ENCODE measurements at regions not wholly inside any gene's neighbourhood (a gene's known extent, or its start where the extent isn't known, plus 50 kb on each side); places are given as distances from the start of the nearest gene placed in this dataset.
"Not testable (repeated sequence)": the region's sequence is repeated elsewhere in the genome, so short reads cannot be mapped to it uniquely, and the experiment has no call there.

DNA sequence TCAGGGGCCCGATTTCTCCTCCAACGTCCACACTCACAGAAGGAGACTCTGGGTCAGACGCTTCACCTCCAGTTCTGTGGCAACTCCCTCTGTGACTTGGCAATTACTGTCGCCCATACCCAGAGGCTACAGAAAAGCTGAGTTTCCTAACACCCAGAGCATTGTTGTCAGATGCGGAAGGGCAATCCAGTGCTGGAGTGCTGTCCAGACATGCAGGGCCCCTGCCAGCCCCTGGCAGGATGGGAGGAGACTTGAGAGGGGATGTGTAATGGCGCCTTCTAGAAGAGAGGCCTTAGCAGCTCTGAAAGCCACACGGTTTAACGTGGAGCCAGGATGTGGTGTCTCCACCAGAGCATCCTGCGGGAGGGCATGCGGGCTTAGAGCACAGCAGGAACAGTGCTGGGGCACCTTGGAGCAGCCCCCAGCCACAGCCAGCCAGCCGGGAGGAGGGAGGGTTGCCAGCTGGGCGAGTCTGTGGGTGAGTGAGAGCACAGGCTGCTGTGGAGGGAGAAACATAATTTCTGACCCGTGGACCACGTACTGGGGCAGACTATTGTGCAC, 139.4 kb upstream of the IRX1 start:
- Mint-ChIP-seq H3K27ac (no peak overlapping the region), H3K4me3 (no peak overlapping the region), H3K27me3 (no peaks in the 10 kb centered on the region), H3K36me3 (ENCODE audit: low read depth) (no peaks in the 10 kb centered on the region), H3K4me1 (no peaks in the 10 kb centered on the region)
- no peaks in the 10 kb centered on the region for H3K9me3 ChIP-seq (ENCODE audit: control insufficient read depth, low read length, poor library complexity, severe bottlenecking)
- ATAC-seq = no peak
- DNase-seq = no peak

- not testable (repeated sequence) for H3K4me1 Mint-ChIP-seq; H3K36me3 Mint-ChIP-seq (ENCODE audit: low read depth)
Observed at GRCh38 chr5:3454028-3454427, 141.6 kb upstream of the IRX1 start.

GRCh38 chr5:3452622-3453021, 143.0 kb upstream of the IRX1 start:
- H3K4me3 Mint-ChIP-seq = no peak overlapping the region
- ATAC-seq (no peak), DNase-seq (no peak)
- no peaks in the 10 kb centered on the region for H3K36me3 Mint-ChIP-seq (ENCODE audit: low read depth)
- H3K27ac Mint-ChIP-seq = no peak overlapping the region
- no peaks in the 10 kb centered on the region for H3K4me1 Mint-ChIP-seq
- H3K27me3 Mint-ChIP-seq = no peaks in the 10 kb centered on the region
- H3K9me3 ChIP-seq (ENCODE audit: control insufficient read depth, low read length, poor library complexity, severe bottlenecking) = no peaks in the 10 kb centered on the region

More at GRCh38 chr5:3454028-3454427, 141.6 kb upstream of the IRX1 start:
- not testable (repeated sequence) for H3K27me3 Mint-ChIP-seq; H3K9me3 ChIP-seq (ENCODE audit: control insufficient read depth, low read length, poor library complexity, severe bottlenecking); ATAC-seq; H3K27ac Mint-ChIP-seq; DNase-seq; H3K4me3 Mint-ChIP-seq

DNA sequence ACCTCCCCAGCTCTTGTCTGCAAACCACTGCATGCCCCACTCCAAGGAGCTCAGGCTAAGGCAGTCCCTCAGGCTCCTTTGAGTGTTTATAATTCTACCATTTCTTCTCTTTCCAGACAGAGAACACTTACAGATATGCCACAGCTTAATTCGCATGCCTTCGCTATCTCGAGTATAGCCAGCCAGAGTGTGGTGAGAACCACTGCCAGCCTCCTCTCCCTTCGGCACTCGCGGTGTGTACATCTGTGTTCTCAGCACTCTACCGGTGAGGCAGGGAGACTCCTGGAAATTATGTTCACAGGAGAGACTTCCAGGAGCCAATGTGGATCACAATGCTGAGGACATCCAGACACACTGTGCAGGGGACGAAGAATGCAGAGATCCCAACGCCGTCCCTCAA, 143.7 kb upstream of the IRX1 start:
- Mint-ChIP-seq H3K27ac (no peak overlapping the region), H3K27me3 (no peaks in the 10 kb centered on the region), H3K4me3 (no peak overlapping the region), H3K4me1 (no peaks in the 10 kb centered on the region), H3K36me3 (ENCODE audit: low read depth) (no peaks in the 10 kb centered on the region)
- ATAC-seq = no peak
- no peak for DNase-seq
- H3K9me3 ChIP-seq (ENCODE audit: control insufficient read depth, low read length, poor library complexity, severe bottlenecking) = no peaks in the 10 kb centered on the region

GRCh38 chr5:3449481-3449880, 146.2 kb upstream of the IRX1 start:
- Mint-ChIP-seq H3K27ac (no peak overlapping the region), H3K4me3 (no peak overlapping the region), H3K27me3 (no peaks in the 10 kb centered on the region), H3K36me3 (ENCODE audit: low read depth) (no peaks in the 10 kb centered on the region), H3K4me1 (no peaks in the 10 kb centered on the region)
- no peak for DNase-seq
- H3K9me3 ChIP-seq (ENCODE audit: control insufficient read depth, low read length, poor library complexity, severe bottlenecking) = no peaks in the 10 kb centered on the region
- ATAC-seq = no peak

DNA sequence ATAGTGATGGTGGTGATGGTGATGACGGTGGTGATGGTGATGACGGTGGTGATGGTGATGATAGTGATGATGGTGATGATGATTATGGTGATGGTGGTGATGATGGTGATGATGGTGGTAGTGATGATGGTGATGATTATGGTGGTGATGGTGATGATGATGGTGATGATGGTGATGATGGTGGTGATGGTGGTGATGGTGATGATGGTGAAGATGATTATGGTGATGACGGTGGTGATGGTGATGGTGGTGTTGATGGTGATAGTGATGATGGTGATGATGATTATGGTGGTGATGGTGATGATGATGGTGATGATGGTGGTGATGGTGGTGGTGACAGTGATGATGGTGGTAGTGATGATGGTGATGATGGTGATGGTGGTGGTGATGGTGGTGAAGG, 149.2 kb upstream of the IRX1 start:
- ATAC-seq (no peak), DNase-seq (no peak)
- no peak overlapping the region for H3K27ac Mint-ChIP-seq
- H3K9me3 ChIP-seq (ENCODE audit: control insufficient read depth, low read length, poor library complexity, severe bottlenecking) = no peaks in the 10 kb centered on the region
- H3K4me3 Mint-ChIP-seq = no peak overlapping the region
- H3K36me3 Mint-ChIP-seq (ENCODE audit: low read depth) = no peaks in the 10 kb centered on the region
- H3K27me3 Mint-ChIP-seq = no peaks in the 10 kb centered on the region
- H3K4me1 Mint-ChIP-seq = no peaks in the 10 kb centered on the region

GRCh38 chr5:3445517-3445916, 150.1 kb upstream of the IRX1 start:
- not testable (repeated sequence) for H3K4me1 Mint-ChIP-seq; H3K27me3 Mint-ChIP-seq; H3K36me3 Mint-ChIP-seq (ENCODE audit: low read depth); H3K9me3 ChIP-seq (ENCODE audit: control insufficient read depth, low read length, poor library complexity, severe bottlenecking); ATAC-seq; H3K27ac Mint-ChIP-seq; DNase-seq; H3K4me3 Mint-ChIP-seq

- ATAC-seq (no peak), DNase-seq (no peak)
- Mint-ChIP-seq H3K27me3 (no peaks in the 10 kb centered on the region), H3K4me1 (no peaks in the 10 kb centered on the region), H3K4me3 (no peak overlapping the region), H3K36me3 (ENCODE audit: low read depth) (no peaks in the 10 kb centered on the region), H3K27ac (no peak overlapping the region)
- H3K9me3 ChIP-seq (ENCODE audit: control insufficient read depth, low read length, poor library complexity, severe bottlenecking) = no peaks in the 10 kb centered on the region
Observed at GRCh38 chr5:3432135-3432534, 163.5 kb upstream of the IRX1 start.

DNA sequence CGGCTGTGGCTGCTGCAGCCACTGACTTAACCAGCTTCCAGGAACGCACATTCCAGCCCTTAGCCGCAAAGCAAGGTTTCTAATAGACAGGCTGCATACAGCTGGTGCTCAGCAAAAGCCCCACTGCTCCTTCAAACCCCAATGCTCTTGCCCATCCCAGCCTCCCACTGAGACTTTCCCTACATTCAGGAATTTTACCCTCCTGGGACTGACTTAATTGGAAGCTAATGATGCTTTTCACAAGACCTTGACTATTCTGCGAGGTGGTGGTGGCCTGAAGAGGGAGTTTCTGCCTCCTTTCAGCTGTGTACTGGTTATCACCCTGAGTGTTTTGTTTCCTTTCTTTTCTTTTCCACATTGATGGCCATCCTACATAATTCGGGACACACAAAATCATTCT, 164.9 kb upstream of the IRX1 start:
- DNase-seq (no peak), ATAC-seq (no peak)
- H3K27me3 Mint-ChIP-seq = no peaks in the 10 kb centered on the region
- no peaks in the 10 kb centered on the region for H3K36me3 Mint-ChIP-seq (ENCODE audit: low read depth)
- H3K4me3 Mint-ChIP-seq = no peak overlapping the region
- H3K9me3 ChIP-seq (ENCODE audit: control insufficient read depth, low read length, poor library complexity, severe bottlenecking) = no peaks in the 10 kb centered on the region
- no peaks in the 10 kb centered on the region for H3K4me1 Mint-ChIP-seq
- no peak overlapping the region for H3K27ac Mint-ChIP-seq

DNA sequence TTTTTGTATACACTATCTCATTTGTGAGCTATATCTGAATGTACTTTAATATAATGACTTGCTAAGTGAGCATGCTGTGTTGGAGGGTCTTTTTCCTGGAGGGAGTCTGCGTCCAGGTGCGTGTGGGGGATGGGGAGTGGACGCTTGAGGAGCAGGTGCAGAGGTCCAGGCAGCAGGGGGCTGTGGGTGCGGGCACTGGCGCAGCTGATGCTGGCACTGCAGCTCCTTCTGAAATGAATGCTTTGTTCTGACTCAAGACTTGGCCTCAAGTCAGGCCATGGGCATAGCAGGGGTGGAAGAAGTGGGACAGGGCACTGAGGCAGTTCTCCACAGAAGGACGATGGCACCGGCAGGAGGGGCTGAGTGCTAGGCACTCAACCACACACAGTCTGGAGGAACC, 165.7 kb upstream of the IRX1 start:
- Mint-ChIP-seq H3K36me3 (ENCODE audit: low read depth) (no peaks in the 10 kb centered on the region), H3K27me3 (no peaks in the 10 kb centered on the region), H3K4me1 (no peaks in the 10 kb centered on the region), H3K27ac (no peak overlapping the region), H3K4me3 (no peak overlapping the region)
- no peak for DNase-seq
- no peaks in the 10 kb centered on the region for H3K9me3 ChIP-seq (ENCODE audit: control insufficient read depth, low read length, poor library complexity, severe bottlenecking)
- no peak for ATAC-seq

DNA sequence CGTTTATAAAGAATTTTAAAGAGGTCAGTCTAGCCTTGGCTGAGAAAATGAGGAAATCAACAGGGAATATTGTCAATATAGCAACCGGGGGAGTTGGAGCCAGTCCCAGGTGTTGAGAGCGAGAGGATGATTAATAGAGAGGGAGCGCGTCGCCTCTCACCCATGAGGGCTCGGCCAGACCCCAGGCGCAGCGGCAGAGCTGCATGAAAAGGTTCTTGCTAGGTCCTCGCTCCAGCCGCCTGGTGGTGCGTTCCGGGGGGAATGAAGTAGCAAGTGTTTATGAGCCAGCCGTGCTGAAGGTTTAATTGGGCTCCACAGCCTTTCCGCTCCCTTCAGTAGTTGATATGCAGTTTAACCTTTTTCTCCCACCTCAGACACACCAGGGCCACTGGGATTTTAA, 167.3 kb upstream of the IRX1 start:
- ATAC-seq = no peak
- Mint-ChIP-seq H3K4me3 (no peak overlapping the region), H3K27ac (no peak overlapping the region), H3K4me1 (no peaks in the 10 kb centered on the region), H3K36me3 (ENCODE audit: low read depth) (no peaks in the 10 kb centered on the region), H3K27me3 (no peaks in the 10 kb centered on the region)
- no peaks in the 10 kb centered on the region for H3K9me3 ChIP-seq (ENCODE audit: control insufficient read depth, low read length, poor library complexity, severe bottlenecking)
- no peak for DNase-seq

GRCh38 chr5:3424946-3425345, 170.7 kb upstream of the IRX1 start:
- no peaks in the 10 kb centered on the region for H3K27me3 Mint-ChIP-seq
- no peak overlapping the region for H3K4me3 Mint-ChIP-seq
- H3K27ac Mint-ChIP-seq = no peak overlapping the region
- no peaks in the 10 kb centered on the region for H3K36me3 Mint-ChIP-seq (ENCODE audit: low read depth)
- H3K4me1 Mint-ChIP-seq = no peaks in the 10 kb centered on the region
- no peak for DNase-seq
- ATAC-seq = no peak
- no peaks in the 10 kb centered on the region for H3K9me3 ChIP-seq (ENCODE audit: control insufficient read depth, low read length, poor library complexity, severe bottlenecking)

DNA sequence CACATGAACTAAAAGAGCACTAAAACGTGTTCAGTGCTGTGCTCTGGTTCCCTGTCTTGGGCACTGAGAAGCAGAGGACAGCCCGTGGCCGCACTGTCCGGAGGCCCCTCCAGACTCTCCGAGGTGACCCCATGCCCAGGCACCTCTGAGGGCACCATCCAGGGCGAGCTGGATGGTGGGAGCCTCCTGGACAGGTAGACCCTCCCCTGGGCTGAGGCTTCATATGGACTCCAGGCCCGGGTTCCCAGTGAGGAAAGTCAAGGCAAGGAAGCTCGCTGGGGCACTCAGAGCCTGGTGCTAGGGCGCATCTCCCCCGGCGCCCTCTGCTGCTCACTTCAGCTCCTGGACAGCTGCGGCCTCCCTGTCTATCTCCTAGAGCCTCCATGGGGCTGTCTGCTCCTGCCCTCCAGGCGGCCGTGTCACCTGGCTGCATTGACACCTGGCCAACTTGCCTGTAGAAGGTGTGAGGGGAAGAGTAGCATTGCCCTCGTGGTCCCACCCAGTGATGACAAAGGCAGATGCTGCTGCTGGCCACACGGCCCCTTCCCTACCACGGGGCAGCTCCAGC, 178.2 kb upstream of the IRX1 start:
- H3K27me3 Mint-ChIP-seq = no peaks in the 10 kb centered on the region
- no peak overlapping the region for H3K27ac Mint-ChIP-seq
- ATAC-seq (no peak), DNase-seq (no peak)
- H3K9me3 ChIP-seq (ENCODE audit: control insufficient read depth, low read length, poor library complexity, severe bottlenecking) = no peaks in the 10 kb centered on the region
- H3K4me3 Mint-ChIP-seq = no peak overlapping the region
- no peaks in the 10 kb centered on the region for H3K4me1 Mint-ChIP-seq
- no peaks in the 10 kb centered on the region for H3K36me3 Mint-ChIP-seq (ENCODE audit: low read depth)

DNA sequence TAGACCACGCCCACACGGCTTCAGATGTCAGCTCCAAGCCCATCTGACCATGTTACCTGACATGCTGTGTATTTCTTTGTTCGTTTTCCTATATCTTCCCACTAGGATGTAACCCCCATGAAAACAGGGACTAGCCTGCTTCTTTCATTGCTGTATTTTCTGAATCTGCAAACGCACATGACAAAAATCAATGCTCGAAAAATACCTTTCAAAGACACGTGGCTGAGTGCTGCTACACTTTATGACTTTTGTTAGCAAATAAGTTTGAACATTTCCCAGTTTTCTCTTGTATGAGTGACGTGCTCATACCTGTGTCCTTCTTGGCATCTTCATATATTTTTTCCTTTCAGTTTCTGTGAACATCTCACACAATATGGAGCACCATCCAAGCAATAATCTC, 181.3 kb upstream of the IRX1 start:
- DNase-seq (no peak), ATAC-seq (no peak)
- H3K4me1 Mint-ChIP-seq = no peaks in the 10 kb centered on the region
- no peaks in the 10 kb centered on the region for H3K27me3 Mint-ChIP-seq
- H3K4me3 Mint-ChIP-seq = no peak overlapping the region
- no peaks in the 10 kb centered on the region for H3K9me3 ChIP-seq (ENCODE audit: control insufficient read depth, low read length, poor library complexity, severe bottlenecking)
- H3K36me3 Mint-ChIP-seq (ENCODE audit: low read depth) = no peaks in the 10 kb centered on the region
- H3K27ac Mint-ChIP-seq = no peak overlapping the region
